ENCODE measurements at regions not wholly inside any gene's neighbourhood (a gene's known extent, or its start where the extent isn't known, plus 50 kb on each side); places are given as distances from the start of the nearest gene placed in this dataset.
A peak's percentile ranks its signal among the peaks of the same experiment; 100 is the strongest.

- Mint-ChIP-seq H3K9me3 (ENCODE audit: unreplicated experiment) (no peaks in the 10 kb centered on the region), H3K27ac (ENCODE audit: unreplicated experiment) (no peak overlapping the region), H3K4me1 (ENCODE audit: unreplicated experiment) (peaks cover 15% of the 10 kb centered on the region), H3K4me3 (ENCODE audit: unreplicated experiment) (no peak overlapping the region), H3K27me3 (ENCODE audit: unreplicated experiment) (peaks cover 6% of the 10 kb centered on the region), H3K36me3 (ENCODE audit: low read depth, unreplicated experiment) (no peaks in the 10 kb centered on the region)
- no peak for DNase-seq (ENCODE audit: low spot score)
- TF ChIP-seq CTCF (IDR thresholded peaks at IDR 0.05; ENCODE audit: unreplicated experiment) = no peak
These were observed 447.7 kb upstream of the HNRNPA3 start for GRCh38 chr2:176764921-176765320.

GRCh38 chr2:176766005-176766404 is 446.6 kb upstream of the HNRNPA3 start:
- DNase-seq (ENCODE audit: low spot score) = no peak
- H3K27me3 Mint-ChIP-seq (ENCODE audit: unreplicated experiment) = peaks cover 6% of the 10 kb centered on the region
- no peak for TF ChIP-seq CTCF (IDR thresholded peaks at IDR 0.05; ENCODE audit: unreplicated experiment)
- no peak overlapping the region for H3K27ac Mint-ChIP-seq (ENCODE audit: unreplicated experiment)
- no peak overlapping the region for H3K4me3 Mint-ChIP-seq (ENCODE audit: unreplicated experiment)
- H3K9me3 Mint-ChIP-seq (ENCODE audit: unreplicated experiment) = no peaks in the 10 kb centered on the region
- H3K36me3 Mint-ChIP-seq (ENCODE audit: low read depth, unreplicated experiment) = no peaks in the 10 kb centered on the region
- peaks cover 15% of the 10 kb centered on the region for H3K4me1 Mint-ChIP-seq (ENCODE audit: unreplicated experiment)

- Mint-ChIP-seq H3K27ac (ENCODE audit: unreplicated experiment) (no peak overlapping the region), H3K9me3 (ENCODE audit: unreplicated experiment) (peaks cover 8% of the 10 kb centered on the region), H3K4me1 (ENCODE audit: unreplicated experiment) (peaks cover 15% of the 10 kb centered on the region), H3K27me3 (ENCODE audit: unreplicated experiment) (peaks cover 6% of the 10 kb centered on the region), H3K36me3 (ENCODE audit: low read depth, unreplicated experiment) (peaks cover 8% of the 10 kb centered on the region), H3K4me3 (ENCODE audit: unreplicated experiment) (no peak overlapping the region)
- no peak for TF ChIP-seq CTCF (IDR thresholded peaks at IDR 0.05; ENCODE audit: unreplicated experiment)
- no peak for DNase-seq (ENCODE audit: low spot score)
These were observed 444.4 kb upstream of the HNRNPA3 start for GRCh38 chr2:176768185-176768584.

- DNase-seq (ENCODE audit: low spot score) = no peak
- Mint-ChIP-seq H3K4me3 (ENCODE audit: unreplicated experiment) (no peak overlapping the region), H3K4me1 (ENCODE audit: unreplicated experiment) (peaks cover 14% of the 10 kb centered on the region), H3K36me3 (ENCODE audit: low read depth, unreplicated experiment) (peaks cover 12% of the 10 kb centered on the region), H3K27ac (ENCODE audit: unreplicated experiment) (no peak overlapping the region), H3K27me3 (ENCODE audit: unreplicated experiment) (peaks cover 6% of the 10 kb centered on the region), H3K9me3 (ENCODE audit: unreplicated experiment) (peaks cover 8% of the 10 kb centered on the region)
- no peak for TF ChIP-seq CTCF (IDR thresholded peaks at IDR 0.05; ENCODE audit: unreplicated experiment)
These were observed 443.6 kb upstream of the HNRNPA3 start for GRCh38 chr2:176769021-176769420.

- no peak for DNase-seq (ENCODE audit: low spot score)
- no peak overlapping the region for H3K4me3 Mint-ChIP-seq (ENCODE audit: unreplicated experiment)
- peaks cover 10% of the 10 kb centered on the region for H3K4me1 Mint-ChIP-seq (ENCODE audit: unreplicated experiment)
- TF ChIP-seq CTCF (IDR thresholded peaks at IDR 0.05; ENCODE audit: unreplicated experiment) = no peak
- H3K9me3 Mint-ChIP-seq (ENCODE audit: unreplicated experiment) = peaks cover 8% of the 10 kb centered on the region
- peak overlapping the region; percentile 12 for H3K27ac Mint-ChIP-seq (ENCODE audit: unreplicated experiment)
- peaks cover 12% of the 10 kb centered on the region for H3K36me3 Mint-ChIP-seq (ENCODE audit: low read depth, unreplicated experiment)
- H3K27me3 Mint-ChIP-seq (ENCODE audit: unreplicated experiment) = peaks cover 6% of the 10 kb centered on the region
These were observed 442.9 kb upstream of the HNRNPA3 start for GRCh38 chr2:176769499-176770370.
